GM18873 (cell line): ENCODE measurements at regions not wholly inside any gene's neighbourhood (a gene's known extent, or its start where the extent isn't known, plus 50 kb on each side); places are given as distances from the start of the nearest gene placed in this dataset.
"Not testable (repeated sequence)": the region's sequence is repeated elsewhere in the genome, so short reads cannot be mapped to it uniquely, and the experiment has no call there.

Experiments
- ATAC-seq: cut with Tn5 transposase; IDR thresholded peaks from one replicate; pipeline ENCODE4 v1.9.1; 2021; ENCODE audit warnings: mild to moderate bottlenecking, moderate library complexity, moderate number of reproducible peaks; ENCODE audit not compliant: unreplicated experiment, low FRiP score

- not testable (repeated sequence) for ATAC-seq
Measured at GRCh38 chr16:46388939-46389491, 232.2 kb downstream of the SHCBP1 start.

- not testable (repeated sequence) for ATAC-seq
Measured at GRCh38 chr16:46388354-46388753, 232.8 kb downstream of the SHCBP1 start.

GRCh38 chr16:46387720-46388119, 233.5 kb downstream of the SHCBP1 start:
- not testable (repeated sequence) for ATAC-seq

- peak; percentile 6 for ATAC-seq
Measured at GRCh38 chr16:46386805-46387620, 234.2 kb downstream of the SHCBP1 start.

DNA sequence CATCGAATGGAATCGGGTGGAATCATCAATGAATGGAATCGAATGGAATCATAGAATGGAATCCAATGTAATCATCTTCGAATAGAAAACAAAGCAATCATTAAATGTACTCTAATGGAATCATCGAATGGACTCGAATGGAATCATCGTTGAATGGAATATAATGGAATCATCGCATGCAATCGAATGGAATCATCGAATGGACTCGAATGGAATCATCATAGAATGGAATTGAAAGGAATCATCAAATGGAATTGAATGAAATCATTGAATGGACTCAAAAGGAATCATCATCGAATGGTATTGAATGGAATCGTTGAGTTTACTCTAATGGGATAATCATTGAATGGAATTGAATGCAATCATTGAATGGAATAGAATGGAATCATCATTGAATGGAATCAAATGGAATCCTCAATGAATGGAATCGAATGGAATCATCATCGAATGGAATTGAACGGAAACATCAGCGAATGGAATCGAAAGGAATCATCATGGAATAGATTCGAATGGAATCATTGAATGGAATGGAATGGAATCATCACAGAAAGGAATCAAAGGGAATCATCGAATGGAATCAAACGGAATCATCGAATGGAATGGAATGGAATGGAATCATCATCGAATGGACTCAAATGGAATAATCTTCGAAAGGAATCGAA, 234.9 kb downstream of the SHCBP1 start:
- not testable (repeated sequence) for ATAC-seq

- not testable (repeated sequence) for ATAC-seq
Measured at GRCh38 chr16:46384285-46385061, 236.7 kb downstream of the SHCBP1 start.

DNA sequence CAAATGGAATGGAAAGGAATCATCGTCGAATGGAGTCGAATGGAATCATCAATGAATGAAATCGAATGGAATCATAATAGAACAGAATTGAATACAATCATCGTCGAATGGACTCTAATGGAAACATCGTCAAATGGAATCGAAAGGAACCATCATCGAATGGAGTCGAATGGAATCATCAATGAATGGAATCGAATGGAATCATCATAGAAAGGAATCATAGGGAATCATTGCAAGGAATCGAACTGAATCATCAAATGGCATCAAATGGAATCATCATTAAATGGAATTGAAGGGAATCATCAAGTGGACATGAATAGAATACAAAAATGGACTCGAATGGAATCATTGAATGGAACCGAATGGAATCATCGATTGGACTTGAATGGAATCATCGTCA, 237.6 kb downstream of the SHCBP1 start:
- not testable (repeated sequence) for ATAC-seq

DNA sequence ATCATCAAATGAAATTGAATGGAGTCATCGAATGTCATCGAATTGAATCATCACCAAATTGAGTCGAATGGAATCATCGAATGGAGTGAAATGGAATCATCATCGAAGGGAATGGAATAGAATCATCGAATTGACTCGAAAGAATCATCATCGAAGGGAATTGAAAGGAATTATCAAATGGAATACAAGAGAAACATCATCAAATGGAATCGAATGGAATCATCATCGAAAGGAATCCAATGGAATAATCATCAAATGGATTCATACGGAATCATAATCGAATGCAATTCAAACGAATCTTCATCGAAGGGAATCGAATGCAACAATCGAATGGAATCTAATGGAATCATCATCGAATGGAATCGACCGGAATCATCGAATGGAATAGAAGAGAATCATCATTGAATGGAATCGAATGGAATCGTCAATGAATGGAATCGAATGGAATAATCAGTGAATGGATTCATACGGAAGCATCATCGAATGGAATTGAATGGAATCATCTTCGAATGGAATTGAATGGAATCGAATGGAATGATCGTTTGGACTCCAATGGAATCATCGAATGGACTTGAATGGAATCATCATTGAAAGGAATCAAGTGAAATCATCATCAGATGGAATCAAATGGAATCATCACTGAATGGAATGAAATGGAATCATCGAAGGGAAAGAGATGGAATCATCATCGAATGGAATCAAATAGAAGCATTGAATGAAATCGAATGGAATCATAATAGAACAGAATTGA, 238.2 kb downstream of the SHCBP1 start:
- not testable (repeated sequence) for ATAC-seq

DNA sequence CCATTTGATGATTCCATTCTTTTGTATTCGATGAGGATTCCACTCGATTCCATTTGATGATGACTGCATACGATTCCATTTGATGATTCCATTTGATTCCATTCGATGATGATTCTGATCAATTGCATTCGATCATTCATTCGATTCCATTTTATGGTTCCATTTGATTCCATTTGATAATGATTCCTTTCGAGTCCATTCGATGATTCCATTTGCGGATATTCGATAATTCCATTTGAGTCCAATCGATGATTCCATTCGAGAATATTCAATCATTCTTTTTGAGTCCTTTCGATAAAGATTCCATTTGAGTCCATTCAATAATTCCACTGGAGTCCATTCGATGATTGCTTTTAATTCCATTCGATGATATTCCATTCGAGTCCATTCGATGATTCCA, 239.1 kb downstream of the SHCBP1 start:
- ATAC-seq = not testable (repeated sequence)

DNA sequence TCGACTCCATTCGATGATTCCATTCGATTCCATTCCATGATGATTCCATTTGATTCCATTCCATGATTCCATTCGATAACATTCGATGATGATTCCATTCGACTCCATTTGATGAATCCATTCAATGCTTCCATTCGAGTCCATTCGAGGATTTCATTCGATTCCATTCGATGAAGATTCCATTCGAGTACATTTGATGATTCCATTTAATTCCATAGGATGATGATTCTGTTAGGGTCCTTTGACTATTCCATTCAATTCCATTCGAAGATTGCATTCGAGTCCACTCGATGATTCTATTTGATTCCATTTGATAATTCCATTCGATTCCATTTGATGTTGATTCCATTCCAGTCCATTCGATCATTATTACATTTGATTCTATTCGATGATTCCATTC, 239.8 kb downstream of the SHCBP1 start:
- ATAC-seq = not testable (repeated sequence)
